ENCODE measurements at regions not wholly inside any gene's neighbourhood (a gene's known extent, or its start where the extent isn't known, plus 50 kb on each side); places are given as distances from the start of the nearest gene placed in this dataset.

- TF ChIP-seq, protein P1, sequence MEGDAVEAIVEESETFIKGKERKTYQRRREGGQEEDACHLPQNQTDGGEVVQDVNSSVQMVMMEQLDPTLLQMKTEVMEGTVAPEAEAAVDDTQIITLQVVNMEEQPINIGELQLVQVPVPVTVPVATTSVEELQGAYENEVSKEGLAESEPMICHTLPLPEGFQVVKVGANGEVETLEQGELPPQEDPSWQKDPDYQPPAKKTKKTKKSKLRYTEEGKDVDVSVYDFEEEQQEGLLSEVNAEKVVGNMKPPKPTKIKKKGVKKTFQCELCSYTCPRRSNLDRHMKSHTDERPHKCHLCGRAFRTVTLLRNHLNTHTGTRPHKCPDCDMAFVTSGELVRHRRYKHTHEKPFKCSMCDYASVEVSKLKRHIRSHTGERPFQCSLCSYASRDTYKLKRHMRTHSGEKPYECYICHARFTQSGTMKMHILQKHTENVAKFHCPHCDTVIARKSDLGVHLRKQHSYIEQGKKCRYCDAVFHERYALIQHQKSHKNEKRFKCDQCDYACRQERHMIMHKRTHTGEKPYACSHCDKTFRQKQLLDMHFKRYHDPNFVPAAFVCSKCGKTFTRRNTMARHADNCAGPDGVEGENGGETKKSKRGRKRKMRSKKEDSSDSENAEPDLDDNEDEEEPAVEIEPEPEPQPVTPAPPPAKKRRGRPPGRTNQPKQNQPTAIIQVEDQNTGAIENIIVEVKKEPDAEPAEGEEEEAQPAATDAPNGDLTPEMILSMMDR (IDR thresholded peaks at IDR 0.05) = no peak
- TF ChIP-seq POLR2A (IDR thresholded peaks at IDR 0.05) = no peak
- TF ChIP-seq EP300 (IDR thresholded peaks at IDR 0.05) = no peak
These were observed 556.1 kb downstream of the RWDD3 start for GRCh38 chr1:95790136-95790535.
